ENCODE measurements at regions not wholly inside any gene's neighbourhood (a gene's known extent, or its start where the extent isn't known, plus 50 kb on each side); places are given as distances from the start of the nearest gene placed in this dataset.

DNA sequence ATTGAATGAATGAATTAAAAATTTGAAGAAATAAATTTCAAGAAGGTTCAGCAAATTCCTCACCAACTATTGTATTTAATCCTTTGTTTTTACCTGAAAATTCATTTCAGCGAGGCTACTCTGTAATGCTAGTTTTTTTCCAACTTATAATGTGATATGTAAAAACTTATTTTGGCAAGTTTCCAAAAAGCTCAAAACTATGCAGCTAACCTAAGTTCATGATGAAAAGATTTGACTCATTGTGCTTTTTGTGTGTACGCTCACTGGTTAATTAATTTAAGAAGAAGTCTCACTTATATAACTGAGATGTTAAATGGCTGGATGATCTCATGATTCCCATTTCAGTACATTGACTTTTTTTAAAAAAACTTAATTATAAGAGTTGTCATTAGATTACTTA is 196.0 kb upstream of the SAMSN1 start:
- TF ChIP-seq, protein P1, sequence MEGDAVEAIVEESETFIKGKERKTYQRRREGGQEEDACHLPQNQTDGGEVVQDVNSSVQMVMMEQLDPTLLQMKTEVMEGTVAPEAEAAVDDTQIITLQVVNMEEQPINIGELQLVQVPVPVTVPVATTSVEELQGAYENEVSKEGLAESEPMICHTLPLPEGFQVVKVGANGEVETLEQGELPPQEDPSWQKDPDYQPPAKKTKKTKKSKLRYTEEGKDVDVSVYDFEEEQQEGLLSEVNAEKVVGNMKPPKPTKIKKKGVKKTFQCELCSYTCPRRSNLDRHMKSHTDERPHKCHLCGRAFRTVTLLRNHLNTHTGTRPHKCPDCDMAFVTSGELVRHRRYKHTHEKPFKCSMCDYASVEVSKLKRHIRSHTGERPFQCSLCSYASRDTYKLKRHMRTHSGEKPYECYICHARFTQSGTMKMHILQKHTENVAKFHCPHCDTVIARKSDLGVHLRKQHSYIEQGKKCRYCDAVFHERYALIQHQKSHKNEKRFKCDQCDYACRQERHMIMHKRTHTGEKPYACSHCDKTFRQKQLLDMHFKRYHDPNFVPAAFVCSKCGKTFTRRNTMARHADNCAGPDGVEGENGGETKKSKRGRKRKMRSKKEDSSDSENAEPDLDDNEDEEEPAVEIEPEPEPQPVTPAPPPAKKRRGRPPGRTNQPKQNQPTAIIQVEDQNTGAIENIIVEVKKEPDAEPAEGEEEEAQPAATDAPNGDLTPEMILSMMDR (conservative IDR thresholded peaks at IDR 0.05), result no peak
- no peak for TF ChIP-seq EZH2 (IDR thresholded peaks at IDR 0.05; ENCODE audit: low read depth)
